Activated naive CD8-positive, alpha-beta T cell treated with anti-CD3 and anti-CD28 coated beads, Interleukin-2, amount 50 U/mL, for 24 hours (primary cell): ENCODE measurements at regions not wholly inside any gene's neighbourhood (a gene's known extent, or its start where the extent isn't known, plus 50 kb on each side); places are given as distances from the start of the nearest gene placed in this dataset.

Experiments
- ATAC-seq: fragments of 150-1000 bp; cut with Tn5 transposase; one replicate; pipeline ENCODE4 v1.10.0; 2021
- DNase-seq: peaks from one replicate; pipeline ENCODE4 v3.0.0; 2021
- H3K27ac Mint-ChIP-seq: one replicate; pipeline ENCODE4 v1.8.0; 2021; ENCODE audit warnings: mild to moderate bottlenecking, mixed read lengths
- H3K27me3 Mint-ChIP-seq: one replicate; pipeline ENCODE4 v1.8.0; 2021; ENCODE audit warnings: mixed read lengths
- H3K36me3 Mint-ChIP-seq: one replicate; pipeline ENCODE4 v1.8.0; 2021; ENCODE audit warnings: low read depth, mixed read lengths
- H3K4me1 Mint-ChIP-seq: one replicate; pipeline ENCODE4 v1.8.0; 2021; ENCODE audit warnings: mixed read lengths
- H3K4me3 Mint-ChIP-seq: one replicate; pipeline ENCODE4 v1.8.0; 2021; ENCODE audit warnings: mild to moderate bottlenecking, moderate library complexity, mixed read lengths
- H3K9me3 Mint-ChIP-seq: one replicate; pipeline ENCODE4 v1.8.0; 2021; ENCODE audit warnings: mixed read lengths

GRCh38 chr7:156279635-156280034, 360.9 kb upstream of the RNF32 start:
- Mint-ChIP-seq H3K4me1 (no peaks in the 10 kb centered on the region), H3K4me3 (no peak overlapping the region), H3K9me3 (peaks cover 21% of the 10 kb centered on the region), H3K27ac (no peak overlapping the region), H3K27me3 (peaks cover 5% of the 10 kb centered on the region), H3K36me3 (peaks cover 3% of the 10 kb centered on the region)
- ATAC-seq (no peak), DNase-seq (no peak)

GRCh38 chr7:156275292-156275691, 365.3 kb upstream of the RNF32 start:
- Mint-ChIP-seq H3K4me1 (no peaks in the 10 kb centered on the region), H3K27ac (no peak overlapping the region), H3K9me3 (no peaks in the 10 kb centered on the region), H3K4me3 (no peak overlapping the region), H3K27me3 (peaks cover 9% of the 10 kb centered on the region), H3K36me3 (no peaks in the 10 kb centered on the region)
- no peak for DNase-seq
- no peak for ATAC-seq

GRCh38 chr7:156274557-156274956, 366.0 kb upstream of the RNF32 start:
- Mint-ChIP-seq H3K27ac (no peak overlapping the region), H3K4me3 (no peak overlapping the region), H3K36me3 (no peaks in the 10 kb centered on the region), H3K27me3 (peaks cover 9% of the 10 kb centered on the region), H3K4me1 (no peaks in the 10 kb centered on the region), H3K9me3 (no peaks in the 10 kb centered on the region)
- ATAC-seq = no peak
- no peak for DNase-seq

GRCh38 chr7:156261581-156261980, 379.0 kb upstream of the RNF32 start:
- no peak for ATAC-seq
- no peaks in the 10 kb centered on the region for H3K36me3 Mint-ChIP-seq
- no peak overlapping the region for H3K4me3 Mint-ChIP-seq
- no peak overlapping the region for H3K27ac Mint-ChIP-seq
- H3K9me3 Mint-ChIP-seq = peaks cover 4% of the 10 kb centered on the region
- H3K27me3 Mint-ChIP-seq = peaks cover 4% of the 10 kb centered on the region
- no peak for DNase-seq
- no peaks in the 10 kb centered on the region for H3K4me1 Mint-ChIP-seq

GRCh38 chr7:156257904-156258303, 382.7 kb upstream of the RNF32 start:
- H3K4me3 Mint-ChIP-seq = no peak overlapping the region
- no peaks in the 10 kb centered on the region for H3K4me1 Mint-ChIP-seq
- no peak overlapping the region for H3K27ac Mint-ChIP-seq
- H3K36me3 Mint-ChIP-seq = no peaks in the 10 kb centered on the region
- peaks cover 3% of the 10 kb centered on the region for H3K27me3 Mint-ChIP-seq
- peaks cover 4% of the 10 kb centered on the region for H3K9me3 Mint-ChIP-seq
- ATAC-seq = no peak
- no peak for DNase-seq

GRCh38 chr7:156255635-156256034, 384.9 kb upstream of the RNF32 start:
- no peak for ATAC-seq
- Mint-ChIP-seq H3K4me3 (no peak overlapping the region), H3K36me3 (no peaks in the 10 kb centered on the region)

GRCh38 chr7:156251861-156252260, 388.7 kb upstream of the RNF32 start:
- Mint-ChIP-seq H3K27ac (no peak overlapping the region), H3K4me3 (no peak overlapping the region), H3K36me3 (no peaks in the 10 kb centered on the region), H3K27me3 (peaks cover 7% of the 10 kb centered on the region), H3K4me1 (no peaks in the 10 kb centered on the region), H3K9me3 (no peaks in the 10 kb centered on the region)
- ATAC-seq (no peak), DNase-seq (no peak)

More at GRCh38 chr7:156255635-156256034, 384.9 kb upstream of the RNF32 start:
- Mint-ChIP-seq H3K27me3 (peaks cover 3% of the 10 kb centered on the region), H3K9me3 (peaks cover 4% of the 10 kb centered on the region), H3K27ac (no peak overlapping the region), H3K4me1 (no peaks in the 10 kb centered on the region)
- DNase-seq = no peak

GRCh38 chr7:156240532-156240931, 400.0 kb upstream of the RNF32 start:
- H3K36me3 Mint-ChIP-seq = no peaks in the 10 kb centered on the region
- H3K27ac Mint-ChIP-seq = no peak overlapping the region
- no peaks in the 10 kb centered on the region for H3K4me1 Mint-ChIP-seq
- H3K4me3 Mint-ChIP-seq = no peak overlapping the region
- H3K9me3 Mint-ChIP-seq = no peaks in the 10 kb centered on the region
- DNase-seq (no peak), ATAC-seq (no peak)
- H3K27me3 Mint-ChIP-seq = peaks cover 2% of the 10 kb centered on the region

GRCh38 chr7:156238366-156239133, 402.0 kb upstream of the RNF32 start:
- H3K4me1 Mint-ChIP-seq = no peaks in the 10 kb centered on the region

GRCh38 chr7:156237614-156238013, 403.0 kb upstream of the RNF32 start:
- DNase-seq = no peak
- H3K27me3 Mint-ChIP-seq = no peaks in the 10 kb centered on the region
- H3K36me3 Mint-ChIP-seq = no peaks in the 10 kb centered on the region
- H3K9me3 Mint-ChIP-seq = no peaks in the 10 kb centered on the region
- H3K27ac Mint-ChIP-seq = no peak overlapping the region
- no peak overlapping the region for H3K4me3 Mint-ChIP-seq
- no peak for ATAC-seq
- H3K4me1 Mint-ChIP-seq = no peaks in the 10 kb centered on the region

More at GRCh38 chr7:156238366-156239133, 402.0 kb upstream of the RNF32 start:
- Mint-ChIP-seq H3K9me3 (no peaks in the 10 kb centered on the region), H3K27me3 (no peaks in the 10 kb centered on the region), H3K27ac (no peak overlapping the region), H3K4me3 (no peak overlapping the region), H3K36me3 (no peaks in the 10 kb centered on the region)
- no peak for DNase-seq
- ATAC-seq = no peak

- Mint-ChIP-seq H3K4me1 (no peaks in the 10 kb centered on the region), H3K27me3 (no peaks in the 10 kb centered on the region), H3K4me3 (no peak overlapping the region), H3K36me3 (no peaks in the 10 kb centered on the region), H3K27ac (no peak overlapping the region), H3K9me3 (no peaks in the 10 kb centered on the region)
- ATAC-seq (no peak), DNase-seq (no peak)
Measured at GRCh38 chr7:156236936-156237599, 403.5 kb upstream of the RNF32 start.

GRCh38 chr7:156236181-156236889, 404.2 kb upstream of the RNF32 start:
- Mint-ChIP-seq H3K4me1 (no peaks in the 10 kb centered on the region), H3K9me3 (no peaks in the 10 kb centered on the region), H3K36me3 (no peaks in the 10 kb centered on the region), H3K4me3 (no peak overlapping the region), H3K27me3 (no peaks in the 10 kb centered on the region), H3K27ac (no peak overlapping the region)
- ATAC-seq (no peak), DNase-seq (no peak)

GRCh38 chr7:156234666-156235494, 405.7 kb upstream of the RNF32 start:
- Mint-ChIP-seq H3K4me3 (no peak overlapping the region), H3K4me1 (no peaks in the 10 kb centered on the region), H3K36me3 (no peaks in the 10 kb centered on the region), H3K27me3 (no peaks in the 10 kb centered on the region), H3K9me3 (no peaks in the 10 kb centered on the region), H3K27ac (no peak overlapping the region)
- ATAC-seq (no peak), DNase-seq (no peak)

- no peak for ATAC-seq
- no peak for DNase-seq
- Mint-ChIP-seq H3K27ac (no peak overlapping the region), H3K4me3 (no peak overlapping the region), H3K4me1 (no peaks in the 10 kb centered on the region), H3K36me3 (no peaks in the 10 kb centered on the region), H3K9me3 (no peaks in the 10 kb centered on the region), H3K27me3 (no peaks in the 10 kb centered on the region)
Measured at GRCh38 chr7:156234192-156234591, 406.4 kb upstream of the RNF32 start.
